ENCODE measurements at regions not wholly inside any gene's neighbourhood (a gene's known extent, or its start where the extent isn't known, plus 50 kb on each side); places are given as distances from the start of the nearest gene placed in this dataset.

DNA sequence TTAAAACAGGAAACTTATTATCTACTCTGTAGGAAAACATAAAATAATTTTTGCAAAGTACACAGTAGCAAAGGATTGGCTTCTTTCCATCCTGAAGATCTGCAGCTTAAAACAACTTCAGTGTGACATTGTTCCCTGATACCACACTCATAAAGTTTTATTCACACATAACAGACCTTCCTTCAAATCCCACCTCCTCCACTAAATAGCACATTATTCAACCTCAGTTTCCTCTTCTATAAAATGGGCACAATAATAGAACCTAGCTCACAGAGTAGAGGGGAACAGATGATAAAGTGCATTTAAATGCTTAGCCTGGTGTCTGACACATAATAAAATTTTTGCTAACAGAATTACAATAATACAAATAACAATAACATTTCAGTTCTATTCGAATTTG is 250.4 kb upstream of the RBBP8 start:
- TF ChIP-seq POLR2A (IDR thresholded peaks at IDR 0.05; ENCODE audit: extremely low read depth, insufficient read length): no peak
- TF ChIP-seq, protein P1, sequence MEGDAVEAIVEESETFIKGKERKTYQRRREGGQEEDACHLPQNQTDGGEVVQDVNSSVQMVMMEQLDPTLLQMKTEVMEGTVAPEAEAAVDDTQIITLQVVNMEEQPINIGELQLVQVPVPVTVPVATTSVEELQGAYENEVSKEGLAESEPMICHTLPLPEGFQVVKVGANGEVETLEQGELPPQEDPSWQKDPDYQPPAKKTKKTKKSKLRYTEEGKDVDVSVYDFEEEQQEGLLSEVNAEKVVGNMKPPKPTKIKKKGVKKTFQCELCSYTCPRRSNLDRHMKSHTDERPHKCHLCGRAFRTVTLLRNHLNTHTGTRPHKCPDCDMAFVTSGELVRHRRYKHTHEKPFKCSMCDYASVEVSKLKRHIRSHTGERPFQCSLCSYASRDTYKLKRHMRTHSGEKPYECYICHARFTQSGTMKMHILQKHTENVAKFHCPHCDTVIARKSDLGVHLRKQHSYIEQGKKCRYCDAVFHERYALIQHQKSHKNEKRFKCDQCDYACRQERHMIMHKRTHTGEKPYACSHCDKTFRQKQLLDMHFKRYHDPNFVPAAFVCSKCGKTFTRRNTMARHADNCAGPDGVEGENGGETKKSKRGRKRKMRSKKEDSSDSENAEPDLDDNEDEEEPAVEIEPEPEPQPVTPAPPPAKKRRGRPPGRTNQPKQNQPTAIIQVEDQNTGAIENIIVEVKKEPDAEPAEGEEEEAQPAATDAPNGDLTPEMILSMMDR (IDR thresholded peaks at IDR 0.05; ENCODE audit: low read depth, low read length): no peak
- TF ChIP-seq MYC (IDR thresholded peaks at IDR 0.05; ENCODE audit: low read depth, low read length): no peak
